ENCODE measurements at regions not wholly inside any gene's neighbourhood (a gene's known extent, or its start where the extent isn't known, plus 50 kb on each side); places are given as distances from the start of the nearest gene placed in this dataset.

DNA sequence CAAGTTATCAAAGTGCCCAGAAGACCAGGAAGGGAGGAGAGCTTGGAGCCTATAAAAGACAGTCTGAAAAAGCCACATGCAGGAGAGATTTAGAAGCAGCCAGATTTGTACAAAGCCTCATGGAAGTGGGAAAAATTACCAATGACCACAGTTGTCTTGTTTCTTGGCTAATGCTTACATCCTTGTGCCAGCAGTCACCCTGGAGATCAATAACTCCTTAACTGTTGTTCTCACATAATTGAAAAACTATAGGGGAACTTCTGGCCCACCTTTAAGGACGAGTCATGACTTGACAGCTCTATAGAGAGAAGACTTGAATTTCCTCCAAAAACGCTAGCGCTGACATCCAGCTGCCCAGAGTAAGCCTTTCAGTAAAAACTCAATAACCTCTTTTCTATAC, 313.1 kb downstream of the GALC start:
- TF ChIP-seq POLR2AphosphoS5 (IDR thresholded peaks at IDR 0.05), result no peak
- TF ChIP-seq POLR2A (IDR thresholded peaks at IDR 0.05; ENCODE audit: low read depth), result no peak
- TF ChIP-seq, protein P1, sequence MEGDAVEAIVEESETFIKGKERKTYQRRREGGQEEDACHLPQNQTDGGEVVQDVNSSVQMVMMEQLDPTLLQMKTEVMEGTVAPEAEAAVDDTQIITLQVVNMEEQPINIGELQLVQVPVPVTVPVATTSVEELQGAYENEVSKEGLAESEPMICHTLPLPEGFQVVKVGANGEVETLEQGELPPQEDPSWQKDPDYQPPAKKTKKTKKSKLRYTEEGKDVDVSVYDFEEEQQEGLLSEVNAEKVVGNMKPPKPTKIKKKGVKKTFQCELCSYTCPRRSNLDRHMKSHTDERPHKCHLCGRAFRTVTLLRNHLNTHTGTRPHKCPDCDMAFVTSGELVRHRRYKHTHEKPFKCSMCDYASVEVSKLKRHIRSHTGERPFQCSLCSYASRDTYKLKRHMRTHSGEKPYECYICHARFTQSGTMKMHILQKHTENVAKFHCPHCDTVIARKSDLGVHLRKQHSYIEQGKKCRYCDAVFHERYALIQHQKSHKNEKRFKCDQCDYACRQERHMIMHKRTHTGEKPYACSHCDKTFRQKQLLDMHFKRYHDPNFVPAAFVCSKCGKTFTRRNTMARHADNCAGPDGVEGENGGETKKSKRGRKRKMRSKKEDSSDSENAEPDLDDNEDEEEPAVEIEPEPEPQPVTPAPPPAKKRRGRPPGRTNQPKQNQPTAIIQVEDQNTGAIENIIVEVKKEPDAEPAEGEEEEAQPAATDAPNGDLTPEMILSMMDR (IDR thresholded peaks at IDR 0.05), result no peak
- TF ChIP-seq EP300 (IDR thresholded peaks at IDR 0.05), result no peak
